22Rv1 (cell line): ENCODE measurements at regions not wholly inside any gene's neighbourhood (a gene's known extent, or its start where the extent isn't known, plus 50 kb on each side); places are given as distances from the start of the nearest gene placed in this dataset.

ENCODE experiments used
- ZFX ChIP-seq: fragments of 450-650 bp; IDR thresholded peaks from 2 replicates; pipeline ENCODE4 v1.6.1; 2017; ENCODE audit warnings: antibody characterized with exemption, borderline replicate concordance
- TF ChIP-seq, protein P1 (sequence below): fragments of 450-650 bp; IDR thresholded peaks from 2 replicates; pipeline ENCODE4 v1.5.1; 2017; ENCODE audit warnings: mild to moderate bottlenecking

DNA sequence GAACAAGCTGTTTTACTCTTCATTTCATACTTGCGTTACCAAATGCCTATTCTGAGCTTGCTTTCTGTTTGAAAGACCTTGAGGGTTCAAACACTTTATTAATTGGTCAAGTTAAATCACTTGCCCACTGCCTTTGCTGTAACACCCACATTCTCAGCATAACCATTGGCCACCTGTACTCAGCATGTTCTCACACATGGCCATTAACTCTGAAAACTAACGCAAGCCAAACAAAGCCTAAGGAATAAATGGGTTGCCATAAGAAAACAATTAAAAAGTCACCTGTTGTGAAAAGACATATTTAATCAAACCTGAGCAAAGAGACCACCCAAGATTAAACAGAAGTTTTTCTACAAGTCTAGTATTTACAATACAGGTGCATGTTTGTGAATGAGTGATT lies 517.2 kb upstream of the SPRY2 start:
- TF ChIP-seq, protein P1, sequence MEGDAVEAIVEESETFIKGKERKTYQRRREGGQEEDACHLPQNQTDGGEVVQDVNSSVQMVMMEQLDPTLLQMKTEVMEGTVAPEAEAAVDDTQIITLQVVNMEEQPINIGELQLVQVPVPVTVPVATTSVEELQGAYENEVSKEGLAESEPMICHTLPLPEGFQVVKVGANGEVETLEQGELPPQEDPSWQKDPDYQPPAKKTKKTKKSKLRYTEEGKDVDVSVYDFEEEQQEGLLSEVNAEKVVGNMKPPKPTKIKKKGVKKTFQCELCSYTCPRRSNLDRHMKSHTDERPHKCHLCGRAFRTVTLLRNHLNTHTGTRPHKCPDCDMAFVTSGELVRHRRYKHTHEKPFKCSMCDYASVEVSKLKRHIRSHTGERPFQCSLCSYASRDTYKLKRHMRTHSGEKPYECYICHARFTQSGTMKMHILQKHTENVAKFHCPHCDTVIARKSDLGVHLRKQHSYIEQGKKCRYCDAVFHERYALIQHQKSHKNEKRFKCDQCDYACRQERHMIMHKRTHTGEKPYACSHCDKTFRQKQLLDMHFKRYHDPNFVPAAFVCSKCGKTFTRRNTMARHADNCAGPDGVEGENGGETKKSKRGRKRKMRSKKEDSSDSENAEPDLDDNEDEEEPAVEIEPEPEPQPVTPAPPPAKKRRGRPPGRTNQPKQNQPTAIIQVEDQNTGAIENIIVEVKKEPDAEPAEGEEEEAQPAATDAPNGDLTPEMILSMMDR = no peak
- TF ChIP-seq ZFX = no peak
